ENCODE measurements at regions not wholly inside any gene's neighbourhood (a gene's known extent, or its start where the extent isn't known, plus 50 kb on each side); places are given as distances from the start of the nearest gene placed in this dataset.

GRCh38 chr20:48196486-48196885 lies 411.2 kb upstream of the SULF2 start:
- ATAC-seq = no peak
- intact Hi-C loops (cut with DNase I, micrococcal nuclease) = no loop called here
- H3K4me1 ChIP-seq (ENCODE audit: low read depth) = peaks cover 4% of the 10 kb centered on the region
- TF ChIP-seq CTCF (IDR thresholded peaks at IDR 0.05) = no peak
- no peak for DNase-seq
- no peak overlapping the region for H3K4me3 ChIP-seq
- H3K36me3 ChIP-seq (ENCODE audit: low read depth) = no peaks in the 10 kb centered on the region
- no peaks in the 10 kb centered on the region for H3K9me3 ChIP-seq

- DNase-seq (no peak), ATAC-seq (no peak)
- no peak overlapping the region for H3K4me3 ChIP-seq
- peaks cover 9% of the 10 kb centered on the region for H3K4me1 ChIP-seq (ENCODE audit: low read depth)
- H3K36me3 ChIP-seq (ENCODE audit: low read depth) = no peaks in the 10 kb centered on the region
- no peak for TF ChIP-seq CTCF (IDR thresholded peaks at IDR 0.05)
- intact Hi-C loops (cut with DNase I, micrococcal nuclease) = no loop called here
- no peaks in the 10 kb centered on the region for H3K9me3 ChIP-seq
Measured at GRCh38 chr20:48196001-48196400, 410.7 kb upstream of the SULF2 start.

GRCh38 chr20:48195121-48195870 lies 410.0 kb upstream of the SULF2 start:
- no peak for TF ChIP-seq CTCF (IDR thresholded peaks at IDR 0.05)
- no peaks in the 10 kb centered on the region for H3K36me3 ChIP-seq (ENCODE audit: low read depth)
- peaks cover 12% of the 10 kb centered on the region for H3K4me1 ChIP-seq (ENCODE audit: low read depth)
- intact Hi-C loops (cut with DNase I, micrococcal nuclease) = no loop called here
- DNase-seq = no peak
- no peaks in the 10 kb centered on the region for H3K9me3 ChIP-seq
- no peak for ATAC-seq
- no peak overlapping the region for H3K4me3 ChIP-seq

GRCh38 chr20:48194583-48194982 lies 409.3 kb upstream of the SULF2 start:
- Histone ChIP-seq H3K9me3 (no peaks in the 10 kb centered on the region), H3K36me3 (ENCODE audit: low read depth) (no peaks in the 10 kb centered on the region), H3K4me3 (no peak overlapping the region), H3K4me1 (ENCODE audit: low read depth) (peaks cover 12% of the 10 kb centered on the region)
- intact Hi-C loops (cut with DNase I, micrococcal nuclease) = no loop called here
- ATAC-seq (no peak), DNase-seq (no peak)
- no peak for TF ChIP-seq CTCF (IDR thresholded peaks at IDR 0.05)

- TF ChIP-seq CTCF (IDR thresholded peaks at IDR 0.05) = no peak
- Histone ChIP-seq H3K36me3 (ENCODE audit: low read depth) (no peaks in the 10 kb centered on the region), H3K4me1 (ENCODE audit: low read depth) (peaks cover 12% of the 10 kb centered on the region), H3K4me3 (no peak overlapping the region), H3K9me3 (no peaks in the 10 kb centered on the region)
- peak; percentile 51 for ATAC-seq
- DNase-seq = peak in 2 of 3 donors; percentile 62 to 67
- intact Hi-C loops (cut with DNase I, micrococcal nuclease) = no loop called here
Measured at GRCh38 chr20:48193627-48194425, 408.5 kb upstream of the SULF2 start.
